Effector memory CD4-positive, alpha-beta T cell (primary cell): ENCODE measurements at regions not wholly inside any gene's neighbourhood (a gene's known extent, or its start where the extent isn't known, plus 50 kb on each side); places are given as distances from the start of the nearest gene placed in this dataset.

Source experiments
- DNase-seq, 3 donors: peaks; one replicate each; pipeline ENCODE4 v3.0.0-alpha.2; 2020
- H3K27ac ChIP-seq: 2 replicates; pipeline ENCODE4 v1.7.0; 2013; ENCODE audit warnings: mild to moderate bottlenecking, low read length, moderate library complexity; ENCODE audit not compliant: insufficient read depth, poor library complexity, severe bottlenecking
- H3K27me3 ChIP-seq: replicated peaks from 2 replicates; pipeline ENCODE4 v1.7.0; 2013; ENCODE audit warnings: mild to moderate bottlenecking, low read length; ENCODE audit not compliant: insufficient read depth, control insufficient read depth, poor library complexity, severe bottlenecking
- H3K36me3 ChIP-seq: 2 replicates; pipeline ENCODE4 v1.7.0; 2013; ENCODE audit warnings: mild to moderate bottlenecking, low read length, moderate library complexity; ENCODE audit not compliant: control insufficient read depth, insufficient read depth
- H3K4me1 ChIP-seq: 2 replicates; pipeline ENCODE4 v1.7.0; 2013; ENCODE audit warnings: low read length, mild to moderate bottlenecking; ENCODE audit not compliant: control insufficient read depth, insufficient read depth, poor library complexity, severe bottlenecking
- H3K4me3 ChIP-seq: 2 replicates; pipeline ENCODE4 v1.7.0; 2013; ENCODE audit warnings: low read length, low read depth, mild to moderate bottlenecking; ENCODE audit not compliant: insufficient read depth, poor library complexity, severe bottlenecking
- H3K9me3 ChIP-seq: 2 replicates; pipeline ENCODE4 v1.7.0; 2013; ENCODE audit warnings: mild to moderate bottlenecking, low read length, moderate library complexity; ENCODE audit not compliant: control insufficient read depth

DNA sequence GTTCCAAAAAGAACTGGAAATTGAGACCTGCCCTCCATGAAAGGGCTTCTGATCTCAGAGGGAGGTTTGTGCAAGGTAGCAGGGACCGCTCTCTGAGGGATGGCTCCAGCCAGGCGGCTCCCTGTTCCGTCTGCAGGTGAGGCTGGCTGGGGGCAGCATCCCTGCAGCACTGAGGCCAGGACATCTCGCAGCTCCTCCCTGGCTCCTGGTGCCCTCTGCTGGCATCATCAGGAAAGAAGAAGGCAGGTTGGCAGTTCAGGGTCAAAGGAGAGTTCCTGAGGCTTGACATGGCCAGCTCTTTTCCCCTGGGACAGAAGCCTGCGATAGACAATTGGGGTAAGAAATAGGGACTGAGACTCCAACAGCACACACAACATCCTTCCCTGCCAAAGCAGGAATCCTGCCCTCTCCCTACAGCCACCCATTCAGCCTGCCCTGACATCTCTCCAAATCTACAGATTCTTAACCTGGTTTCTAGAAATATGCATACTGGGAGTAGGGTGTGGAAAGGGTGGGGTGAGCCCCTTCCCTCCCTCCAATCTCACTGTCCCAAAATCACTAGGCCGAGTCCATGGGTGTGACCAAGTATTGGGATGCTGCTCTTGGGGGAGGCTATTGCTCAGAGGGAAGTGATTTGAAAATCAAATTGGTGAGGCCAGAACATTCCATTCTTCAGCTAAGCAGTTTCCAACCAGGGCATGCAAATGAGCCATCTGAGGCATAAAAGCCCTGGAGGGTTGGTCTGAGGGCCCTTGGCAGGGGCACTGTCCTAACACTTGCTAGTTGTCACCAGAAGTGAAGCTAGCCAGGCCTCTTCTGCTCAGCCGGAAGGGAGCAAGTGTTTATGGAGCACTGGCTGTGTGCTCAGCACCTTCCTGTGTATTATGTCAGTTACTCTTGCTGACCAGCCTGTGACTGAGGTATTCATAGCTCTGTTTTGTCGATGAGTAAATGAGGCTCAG lies 185.4 kb downstream of the TFCP2L1 start:
- peaks cover 2% of the 10 kb centered on the region for H3K27me3 ChIP-seq
- H3K4me3 ChIP-seq: no peak overlapping the region
- no peaks in the 10 kb centered on the region for H3K9me3 ChIP-seq
- no peak for DNase-seq
- no peaks in the 10 kb centered on the region for H3K4me1 ChIP-seq
- H3K27ac ChIP-seq: no peak overlapping the region
- no peaks in the 10 kb centered on the region for H3K36me3 ChIP-seq

DNA sequence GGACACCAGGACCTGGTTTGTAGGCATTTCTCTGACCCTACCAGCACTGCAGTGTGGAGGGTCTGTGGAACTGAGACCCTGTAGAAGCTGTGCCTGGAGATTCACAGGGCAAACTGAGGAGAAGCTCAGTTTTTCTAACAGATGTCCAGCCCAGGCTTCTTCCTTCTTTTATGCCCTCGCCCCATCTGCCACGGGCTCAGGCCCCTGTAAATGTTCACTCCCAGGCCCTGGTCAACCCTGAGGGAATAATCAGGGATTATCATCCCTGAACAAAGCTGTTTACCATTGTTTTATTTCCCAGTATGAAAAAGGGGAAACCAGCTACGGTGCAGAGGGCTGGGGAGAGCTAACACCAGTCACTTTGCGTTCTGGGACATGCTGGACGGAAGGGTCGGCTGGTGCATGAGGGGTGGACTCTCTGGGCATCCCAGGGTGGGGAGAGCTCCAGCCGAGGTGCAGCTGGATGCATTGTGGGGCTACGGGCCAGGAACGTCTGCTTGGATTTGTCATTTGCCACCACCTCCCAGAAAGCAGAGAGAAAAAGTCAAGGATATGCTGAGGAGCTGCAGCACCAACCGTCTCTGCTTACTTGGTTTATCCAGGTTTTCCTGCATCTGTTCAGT lies 183.8 kb downstream of the TFCP2L1 start:
- Histone ChIP-seq H3K36me3 (no peaks in the 10 kb centered on the region), H3K27me3 (peaks cover 2% of the 10 kb centered on the region), H3K4me3 (no peak overlapping the region), H3K9me3 (no peaks in the 10 kb centered on the region), H3K27ac (no peak overlapping the region), H3K4me1 (no peaks in the 10 kb centered on the region)
- no peak for DNase-seq

DNA sequence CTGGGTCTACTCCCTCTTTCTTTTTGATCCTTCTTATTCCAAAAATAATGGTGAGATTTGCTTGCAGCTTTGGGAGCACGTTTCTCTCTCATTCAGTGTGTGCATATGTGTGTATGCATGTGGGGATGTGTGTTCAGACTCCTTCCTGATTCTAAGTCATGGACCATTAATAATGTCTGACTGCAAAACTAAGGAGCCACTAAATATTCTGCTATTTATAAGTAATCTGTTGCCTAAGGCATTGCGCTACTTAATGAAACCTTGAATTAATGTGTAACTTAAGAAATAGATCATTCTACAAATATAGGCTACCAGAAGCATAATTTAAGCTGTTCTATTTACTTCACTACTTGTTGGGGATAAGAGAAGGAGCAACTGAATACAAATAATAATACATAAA lies 182.1 kb downstream of the TFCP2L1 start:
- Histone ChIP-seq H3K27ac (no peak overlapping the region), H3K9me3 (no peaks in the 10 kb centered on the region), H3K27me3 (peaks cover 2% of the 10 kb centered on the region), H3K4me3 (no peak overlapping the region), H3K4me1 (no peaks in the 10 kb centered on the region), H3K36me3 (no peaks in the 10 kb centered on the region)
- no peak for DNase-seq

DNA sequence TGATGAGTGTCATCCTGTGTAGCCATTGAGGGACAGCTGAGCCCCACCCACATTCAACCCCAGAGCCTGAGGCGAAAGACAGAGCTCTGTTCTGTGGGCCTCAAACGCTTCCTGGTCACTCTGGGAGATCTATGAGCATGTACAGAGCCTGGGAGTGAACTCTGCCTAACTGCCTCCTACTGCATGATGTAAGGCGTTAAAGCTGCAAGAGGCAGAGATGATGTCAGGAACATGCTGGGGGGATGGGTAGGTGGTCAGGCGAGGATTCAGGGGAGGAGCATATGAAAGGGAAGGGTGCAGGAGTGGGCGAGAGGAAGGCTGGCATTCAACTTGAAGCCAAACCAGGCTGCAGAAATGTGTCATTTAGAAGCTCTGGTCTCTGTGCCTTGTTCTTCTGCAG lies 181.0 kb downstream of the TFCP2L1 start:
- H3K4me1 ChIP-seq: no peaks in the 10 kb centered on the region
- H3K27ac ChIP-seq: no peak overlapping the region
- no peaks in the 10 kb centered on the region for H3K36me3 ChIP-seq
- H3K4me3 ChIP-seq: no peak overlapping the region
- peaks cover 2% of the 10 kb centered on the region for H3K27me3 ChIP-seq
- no peaks in the 10 kb centered on the region for H3K9me3 ChIP-seq
- DNase-seq: no peak

DNA sequence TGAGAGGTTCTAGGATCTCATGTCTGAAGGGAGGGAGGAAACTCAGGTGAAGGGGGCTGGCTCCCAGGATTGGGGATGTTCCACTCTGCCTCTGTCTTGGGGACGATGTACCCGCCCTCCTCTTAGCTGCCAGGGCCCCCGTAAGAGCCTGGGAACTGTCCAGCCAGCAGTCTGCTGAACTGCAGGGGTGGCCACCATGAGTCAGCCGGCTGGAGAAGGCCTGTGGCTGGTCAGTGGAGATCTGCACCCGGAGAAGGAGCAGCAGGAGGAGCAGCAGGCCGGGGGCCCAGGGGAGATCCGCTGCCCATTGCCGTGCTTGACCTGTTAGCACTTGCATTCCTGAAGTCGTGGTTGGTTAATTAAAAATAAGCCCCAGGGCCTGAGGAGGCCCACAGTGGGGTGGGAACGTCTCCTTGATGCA lies 180.3 kb downstream of the TFCP2L1 start:
- no peak overlapping the region for H3K27ac ChIP-seq
- no peaks in the 10 kb centered on the region for H3K36me3 ChIP-seq
- peaks cover 2% of the 10 kb centered on the region for H3K27me3 ChIP-seq
- no peaks in the 10 kb centered on the region for H3K4me1 ChIP-seq
- DNase-seq: no peak
- no peak overlapping the region for H3K4me3 ChIP-seq
- no peaks in the 10 kb centered on the region for H3K9me3 ChIP-seq

DNA sequence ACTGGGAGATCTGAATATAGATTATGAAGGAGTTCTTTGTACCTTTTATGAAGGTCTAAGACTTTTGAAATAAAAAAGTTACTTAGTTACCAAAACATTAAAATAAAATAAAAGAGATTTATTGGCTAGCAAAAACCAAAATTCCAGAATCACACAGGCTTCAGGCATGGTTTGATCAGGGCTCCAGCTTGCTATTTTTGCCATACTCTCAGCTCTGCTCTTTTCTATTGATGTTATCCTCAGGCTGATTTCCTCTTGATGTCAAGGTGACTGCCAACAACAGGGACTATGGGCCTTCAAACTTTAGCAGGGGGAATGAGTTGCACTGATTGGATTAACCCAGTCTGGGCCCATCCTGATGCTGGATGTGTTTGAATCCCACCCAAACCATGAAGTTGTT lies 174.1 kb downstream of the TFCP2L1 start:
- Histone ChIP-seq H3K9me3 (no peaks in the 10 kb centered on the region), H3K4me1 (no peaks in the 10 kb centered on the region), H3K4me3 (no peak overlapping the region), H3K27ac (no peak overlapping the region), H3K36me3 (no peaks in the 10 kb centered on the region), H3K27me3 (no peaks in the 10 kb centered on the region)
- no peak for DNase-seq

DNA sequence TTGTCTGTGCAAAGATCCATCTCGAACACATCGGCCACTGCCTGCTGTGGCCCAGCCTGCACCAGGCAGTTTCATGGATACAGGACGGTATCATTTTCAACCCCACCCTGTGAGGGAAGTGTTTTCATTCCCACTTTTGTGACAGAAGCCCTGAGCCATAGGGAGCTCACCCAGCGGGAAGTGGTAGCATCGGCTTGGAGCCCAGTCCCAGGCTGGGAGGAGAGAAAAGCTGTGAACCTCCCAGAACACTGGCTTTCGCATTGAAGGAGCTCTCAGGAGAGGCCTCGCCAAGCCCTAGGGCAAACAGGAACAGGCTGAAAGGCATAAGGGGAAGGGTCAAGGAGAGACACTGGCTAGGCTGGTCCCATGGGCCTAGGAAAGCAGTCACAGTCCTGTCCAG lies 166.1 kb downstream of the TFCP2L1 start:
- no peaks in the 10 kb centered on the region for H3K4me1 ChIP-seq
- no peaks in the 10 kb centered on the region for H3K36me3 ChIP-seq
- H3K9me3 ChIP-seq: no peaks in the 10 kb centered on the region
- H3K4me3 ChIP-seq: no peak overlapping the region
- H3K27me3 ChIP-seq: no peaks in the 10 kb centered on the region
- H3K27ac ChIP-seq: no peak overlapping the region
- no peak for DNase-seq

DNA sequence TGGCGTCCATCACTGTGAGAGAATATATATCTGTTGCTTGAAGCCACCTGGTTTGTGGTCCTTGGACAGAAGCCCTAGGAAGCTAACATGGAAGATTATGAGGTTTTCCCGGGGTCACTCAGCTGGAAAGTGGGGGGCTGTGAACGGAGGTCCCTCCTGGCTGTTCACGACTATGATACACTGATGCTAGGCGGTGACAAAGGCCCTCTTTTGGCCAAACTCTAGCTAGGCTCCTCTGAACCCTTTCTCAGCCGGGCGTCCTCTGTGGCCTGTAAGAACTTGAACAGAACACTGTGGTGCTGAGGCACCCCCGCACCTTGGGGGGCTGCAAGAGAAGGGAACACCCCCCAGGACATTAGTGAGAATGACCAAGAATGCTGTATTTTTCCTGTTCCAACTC lies 164.6 kb downstream of the TFCP2L1 start:
- Histone ChIP-seq H3K27ac (no peak overlapping the region), H3K27me3 (no peaks in the 10 kb centered on the region), H3K36me3 (no peaks in the 10 kb centered on the region), H3K4me3 (no peak overlapping the region), H3K9me3 (no peaks in the 10 kb centered on the region), H3K4me1 (no peaks in the 10 kb centered on the region)
- no peak for DNase-seq

DNA sequence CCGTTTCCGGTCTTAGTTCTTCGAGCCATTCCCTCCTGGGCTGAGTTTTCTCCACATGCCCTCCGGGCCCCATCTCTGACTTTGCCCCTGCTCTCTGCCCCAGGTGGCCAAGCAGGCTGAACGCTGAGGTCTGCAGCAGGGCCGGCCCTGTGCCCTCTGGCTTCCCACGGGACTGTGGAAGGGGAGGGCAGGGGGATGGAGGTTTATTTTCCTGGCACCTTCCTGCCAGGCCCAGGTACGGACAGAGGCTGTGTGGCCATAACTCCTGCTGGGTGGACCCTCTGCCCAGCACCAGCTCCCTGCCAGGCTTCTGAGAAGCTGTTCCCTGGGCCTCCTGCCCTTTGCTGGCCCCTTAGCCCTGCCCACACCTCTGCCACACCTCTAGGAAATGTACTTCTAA lies 164.0 kb downstream of the TFCP2L1 start:
- Histone ChIP-seq H3K27me3 (no peaks in the 10 kb centered on the region), H3K9me3 (no peaks in the 10 kb centered on the region), H3K4me3 (no peak overlapping the region), H3K36me3 (no peaks in the 10 kb centered on the region), H3K27ac (no peak overlapping the region), H3K4me1 (no peaks in the 10 kb centered on the region)
- DNase-seq: no peak

DNA sequence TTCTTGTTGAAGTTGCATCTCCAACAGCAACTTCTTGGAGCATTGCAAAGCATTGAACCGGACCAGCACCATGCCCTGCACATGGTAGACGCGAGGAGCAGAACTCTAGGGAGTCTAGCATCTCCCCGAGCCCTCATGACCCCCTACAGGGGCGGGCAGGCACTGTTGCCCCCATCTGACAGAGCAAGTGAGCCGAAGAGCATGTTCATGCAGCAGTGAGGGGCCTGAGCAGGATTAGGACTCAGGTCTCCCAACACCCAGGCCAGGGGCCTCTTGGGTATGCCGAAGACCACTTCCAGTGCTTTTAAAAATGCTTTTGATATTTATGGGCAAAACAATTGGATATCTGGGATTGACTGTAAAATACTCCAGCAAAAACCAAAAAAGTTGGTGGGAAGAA lies 163.3 kb downstream of the TFCP2L1 start:
- DNase-seq: no peak

More for the DNA sequence above, 163.3 kb downstream of the TFCP2L1 start:
- no peaks in the 10 kb centered on the region for H3K27me3 ChIP-seq
- no peaks in the 10 kb centered on the region for H3K9me3 ChIP-seq
- H3K36me3 ChIP-seq: no peaks in the 10 kb centered on the region
- no peak overlapping the region for H3K4me3 ChIP-seq
- no peaks in the 10 kb centered on the region for H3K4me1 ChIP-seq
- H3K27ac ChIP-seq: no peak overlapping the region
